A549 (cell line): ENCODE measurements at regions not wholly inside any gene's neighbourhood (a gene's known extent, or its start where the extent isn't known, plus 50 kb on each side); places are given as distances from the start of the nearest gene placed in this dataset.

Experiments used
- CEBPB ChIP-seq, 2 experiments: fragments of >200 bp in 1 of 2; sonication (Bioruptor Twin) in 1 of 2; formaldehyde crosslinking in 1 of 2; IDR thresholded peaks; 2 replicates each; pipeline ENCODE4 v1.6.1; 2012 to 2016
- CTCF ChIP-seq: fragments of >200 bp; sonication (Bioruptor Twin); formaldehyde crosslinking; IDR thresholded peaks from 3 replicates; pipeline ENCODE4 v1.5.1; 2016
- ESRRA ChIP-seq: fragments of 150-350 bp; IDR thresholded peaks from 2 replicates; pipeline ENCODE4 v1.6.1; 2014; ENCODE audit warnings: mild to moderate bottlenecking, low read length, borderline replicate concordance
- MAX ChIP-seq: IDR thresholded peaks from 2 replicates; pipeline ENCODE4 v1.6.1; 2012
- MYC ChIP-seq: IDR thresholded peaks from 2 replicates; pipeline ENCODE4 v1.6.1; 2012; ENCODE audit warnings: mild to moderate bottlenecking, inconsistent platforms, low read length, improper control_type of control experiment, borderline replicate concordance
- PHF8 ChIP-seq: fragments of 200-600 bp; sonication (generic); IDR thresholded peaks from 2 replicates; pipeline ENCODE4 v1.6.1; 2016; ENCODE audit warnings: low read depth, mild to moderate bottlenecking, antibody characterized with exemption, moderate library complexity, borderline replicate concordance
- POLR2A ChIP-seq: IDR thresholded peaks from 2 replicates; pipeline ENCODE4 v1.6.1; 2012; ENCODE audit warnings: mild to moderate bottlenecking, low read length
- RFX5 ChIP-seq: fragments of 450-650 bp; IDR thresholded peaks from 2 replicates; pipeline ENCODE4 v1.7.1; 2014; ENCODE audit warnings: antibody characterized with exemption, mild to moderate bottlenecking, moderate library complexity
- ZFP36 ChIP-seq: fragments of 450-650 bp; IDR thresholded peaks from 2 replicates; pipeline ENCODE4 v1.6.1; 2014; ENCODE audit warnings: borderline replicate concordance; ENCODE audit not compliant: partially characterized antibody

GRCh38 chr3:8290611-8291010 lies 211.0 kb upstream of the LMCD1 start:
- no peak for TF ChIP-seq ZFP36
- no peak for TF ChIP-seq CTCF
- no peak for TF ChIP-seq POLR2A
- TF ChIP-seq MAX = no peak
- TF ChIP-seq ESRRA = no peak
- TF ChIP-seq MYC = no peak
- TF ChIP-seq PHF8 = no peak
- no peak for TF ChIP-seq CEBPB (IDR thresholded peaks at IDR 0.05)
- no peak for TF ChIP-seq RFX5
